ENCODE measurements at regions not wholly inside any gene's neighbourhood (a gene's known extent, or its start where the extent isn't known, plus 50 kb on each side); places are given as distances from the start of the nearest gene placed in this dataset.

DNA sequence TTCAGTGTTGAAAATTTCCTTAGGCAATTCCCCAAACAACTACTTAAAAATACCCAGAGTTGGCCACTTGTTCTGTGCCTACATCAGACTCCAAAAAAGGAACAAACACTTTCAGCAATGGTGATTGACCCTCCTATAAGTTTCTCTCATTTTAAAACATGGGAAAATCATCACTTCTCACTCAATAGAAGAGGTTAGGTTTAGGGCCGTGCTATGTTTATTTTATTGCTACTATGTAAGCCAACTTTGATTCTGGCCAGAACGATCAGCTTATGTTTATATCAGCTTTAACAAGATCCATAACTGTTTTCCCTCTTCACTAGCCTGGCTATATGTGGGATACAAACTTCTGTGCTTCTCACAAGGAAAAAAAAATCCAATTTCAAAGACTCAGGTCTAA, 133.1 kb downstream of the MTNR1A start:
- TF ChIP-seq, protein P1, sequence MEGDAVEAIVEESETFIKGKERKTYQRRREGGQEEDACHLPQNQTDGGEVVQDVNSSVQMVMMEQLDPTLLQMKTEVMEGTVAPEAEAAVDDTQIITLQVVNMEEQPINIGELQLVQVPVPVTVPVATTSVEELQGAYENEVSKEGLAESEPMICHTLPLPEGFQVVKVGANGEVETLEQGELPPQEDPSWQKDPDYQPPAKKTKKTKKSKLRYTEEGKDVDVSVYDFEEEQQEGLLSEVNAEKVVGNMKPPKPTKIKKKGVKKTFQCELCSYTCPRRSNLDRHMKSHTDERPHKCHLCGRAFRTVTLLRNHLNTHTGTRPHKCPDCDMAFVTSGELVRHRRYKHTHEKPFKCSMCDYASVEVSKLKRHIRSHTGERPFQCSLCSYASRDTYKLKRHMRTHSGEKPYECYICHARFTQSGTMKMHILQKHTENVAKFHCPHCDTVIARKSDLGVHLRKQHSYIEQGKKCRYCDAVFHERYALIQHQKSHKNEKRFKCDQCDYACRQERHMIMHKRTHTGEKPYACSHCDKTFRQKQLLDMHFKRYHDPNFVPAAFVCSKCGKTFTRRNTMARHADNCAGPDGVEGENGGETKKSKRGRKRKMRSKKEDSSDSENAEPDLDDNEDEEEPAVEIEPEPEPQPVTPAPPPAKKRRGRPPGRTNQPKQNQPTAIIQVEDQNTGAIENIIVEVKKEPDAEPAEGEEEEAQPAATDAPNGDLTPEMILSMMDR (IDR thresholded peaks at IDR 0.05) = no peak
- no peak for TF ChIP-seq POLR2A (IDR thresholded peaks at IDR 0.05)
